Progenitor cell of endocrine pancreas (in vitro differentiated cells): ENCODE measurements at regions not wholly inside any gene's neighbourhood (a gene's known extent, or its start where the extent isn't known, plus 50 kb on each side); places are given as distances from the start of the nearest gene placed in this dataset.

ENCODE experiments used
- DNase-seq: peaks from one replicate; pipeline ENCODE4 v3.0.0; 2021; ENCODE audit warnings: low spot score; ENCODE audit not compliant: unreplicated experiment
- H3K27ac Mint-ChIP-seq: 2 replicates; pipeline ENCODE4 v1.8.0; 2021; ENCODE audit warnings: mild to moderate bottlenecking, moderate library complexity, mixed read lengths
- H3K27me3 Mint-ChIP-seq: 2 replicates; pipeline ENCODE4 v1.8.0; 2021; ENCODE audit warnings: mixed read lengths
- H3K36me3 Mint-ChIP-seq: 2 replicates; pipeline ENCODE4 v1.8.0; 2022; ENCODE audit warnings: mixed read lengths; ENCODE audit not compliant: insufficient read depth
- H3K4me1 Mint-ChIP-seq: 2 replicates; pipeline ENCODE4 v1.8.0; 2021; ENCODE audit warnings: low read depth, mixed read lengths
- H3K4me3 Mint-ChIP-seq: 2 replicates; pipeline ENCODE4 v1.8.0; 2021; ENCODE audit warnings: low read depth, mild to moderate bottlenecking, moderate library complexity, mixed read lengths
- H3K9me3 Mint-ChIP-seq: 2 replicates; pipeline ENCODE4 v1.8.0; 2021; ENCODE audit warnings: low read depth, mixed read lengths
- CTCF ChIP-seq: fragments of 200-600 bp; sonication (generic); IDR thresholded peaks from one replicate; pipeline ENCODE4 v1.5.0; 2021; ENCODE audit warnings: antibody characterized with exemption, mild to moderate bottlenecking; ENCODE audit not compliant: unreplicated experiment

- Mint-ChIP-seq H3K9me3 (no peaks in the 10 kb centered on the region), H3K4me3 (no peak overlapping the region), H3K4me1 (peaks cover 7% of the 10 kb centered on the region), H3K27ac (no peak overlapping the region), H3K27me3 (peaks cover 3% of the 10 kb centered on the region), H3K36me3 (no peaks in the 10 kb centered on the region)
- no peak for TF ChIP-seq CTCF
- DNase-seq = no peak
These were observed 112.6 kb upstream of the YPEL5 start for GRCh38 chr2:30034052-30034775.

- H3K36me3 Mint-ChIP-seq = no peaks in the 10 kb centered on the region
- peaks cover 3% of the 10 kb centered on the region for H3K4me1 Mint-ChIP-seq
- TF ChIP-seq CTCF = no peak
- DNase-seq = no peak
- H3K27me3 Mint-ChIP-seq = no peaks in the 10 kb centered on the region
- H3K27ac Mint-ChIP-seq = no peak overlapping the region
- no peaks in the 10 kb centered on the region for H3K9me3 Mint-ChIP-seq
- no peak overlapping the region for H3K4me3 Mint-ChIP-seq
These were observed 109.8 kb upstream of the YPEL5 start for GRCh38 chr2:30037016-30037415.

- DNase-seq = no peak
- no peaks in the 10 kb centered on the region for H3K9me3 Mint-ChIP-seq
- H3K4me3 Mint-ChIP-seq = no peak overlapping the region
- TF ChIP-seq CTCF = no peak
- no peaks in the 10 kb centered on the region for H3K36me3 Mint-ChIP-seq
- H3K4me1 Mint-ChIP-seq = peaks cover 3% of the 10 kb centered on the region
- no peak overlapping the region for H3K27ac Mint-ChIP-seq
- H3K27me3 Mint-ChIP-seq = no peaks in the 10 kb centered on the region
These were observed 108.4 kb upstream of the YPEL5 start for GRCh38 chr2:30038419-30038818.

- DNase-seq = no peak
- Mint-ChIP-seq H3K27ac (no peak overlapping the region), H3K4me3 (no peak overlapping the region), H3K4me1 (peaks cover 3% of the 10 kb centered on the region), H3K36me3 (no peaks in the 10 kb centered on the region), H3K9me3 (no peaks in the 10 kb centered on the region), H3K27me3 (peaks cover 3% of the 10 kb centered on the region)
- TF ChIP-seq CTCF = no peak
These were observed 107.7 kb upstream of the YPEL5 start for GRCh38 chr2:30039101-30039500.

- TF ChIP-seq CTCF = no peak
These were observed 106.7 kb upstream of the YPEL5 start for GRCh38 chr2:30040147-30040546.

More at GRCh38 chr2:30040147-30040546, 106.7 kb upstream of the YPEL5 start:
- H3K36me3 Mint-ChIP-seq = no peaks in the 10 kb centered on the region
- peaks cover 3% of the 10 kb centered on the region for H3K4me1 Mint-ChIP-seq
- no peak overlapping the region for H3K4me3 Mint-ChIP-seq
- H3K27ac Mint-ChIP-seq = no peak overlapping the region
- H3K9me3 Mint-ChIP-seq = no peaks in the 10 kb centered on the region
- no peak for DNase-seq
- H3K27me3 Mint-ChIP-seq = peaks cover 4% of the 10 kb centered on the region
